H9 (cell line): ENCODE measurements at regions not wholly inside any gene's neighbourhood (a gene's known extent, or its start where the extent isn't known, plus 50 kb on each side); places are given as distances from the start of the nearest gene placed in this dataset.

Experiments used
- DNase-seq: peaks from one replicate; pipeline ENCODE4 v3.0.0-alpha.2; 2017
- H2AFZ ChIP-seq: one replicate; pipeline ENCODE4 v1.6.1; 2013; ENCODE audit warnings: mild to moderate bottlenecking, low read length, control low read depth, moderate library complexity
- H2AK5ac ChIP-seq: 2 replicates; pipeline ENCODE4 v1.6.1; 2013; ENCODE audit warnings: low read length, control low read depth, mixed read lengths; ENCODE audit not compliant: insufficient read length
- H2BK120ac ChIP-seq: one replicate; pipeline ENCODE4 v1.6.1; 2013; ENCODE audit warnings: low read depth, mild to moderate bottlenecking, low read length, control low read depth, inconsistent platforms; ENCODE audit not compliant: poor library complexity, severe bottlenecking
- H2BK12ac ChIP-seq: 2 replicates; pipeline ENCODE4 v1.6.1; 2013; ENCODE audit warnings: low read length, control low read depth, mixed read lengths, low read depth; ENCODE audit not compliant: insufficient read length
- H2BK15ac ChIP-seq: 2 replicates; pipeline ENCODE4 v1.6.1; 2013; ENCODE audit warnings: low read depth, low read length, control low read depth
- H2BK20ac ChIP-seq: one replicate; pipeline ENCODE4 v1.6.1; 2013; ENCODE audit warnings: low read depth, mild to moderate bottlenecking, low read length, control low read depth, inconsistent platforms; ENCODE audit not compliant: poor library complexity, severe bottlenecking
- H2BK5ac ChIP-seq: 2 replicates; pipeline ENCODE4 v1.6.1; 2013; ENCODE audit warnings: low read length, control low read depth, mixed read lengths; ENCODE audit not compliant: insufficient read length
- H3K14ac ChIP-seq: 2 replicates; pipeline ENCODE4 v1.6.1; 2013; ENCODE audit warnings: low read length, control low read depth; ENCODE audit not compliant: insufficient read depth
- H3K18ac ChIP-seq: 2 replicates; pipeline ENCODE4 v1.6.1; 2013; ENCODE audit warnings: low read depth, mild to moderate bottlenecking, mixed read lengths, low read length, control low read depth; ENCODE audit not compliant: insufficient read length
- H3K23ac ChIP-seq: 2 replicates; pipeline ENCODE4 v1.6.1; 2013; ENCODE audit warnings: low read length, control low read depth, mixed read lengths, low read depth; ENCODE audit not compliant: insufficient read length
- H3K23me2 ChIP-seq: 2 replicates; pipeline ENCODE4 v1.6.1; 2013; ENCODE audit warnings: low read depth, mild to moderate bottlenecking, mixed read lengths, low read length, control low read depth; ENCODE audit not compliant: insufficient read length, poor library complexity, severe bottlenecking
- H3K27ac ChIP-seq: 2 replicates; pipeline ENCODE4 v1.5.1; 2013; ENCODE audit warnings: low read length, control low read depth, mixed read lengths, low read depth; ENCODE audit not compliant: insufficient read length
- H3K27me3 ChIP-seq: 2 replicates; pipeline ENCODE4 v1.6.1; 2013; ENCODE audit warnings: low read length, control low read depth, inconsistent platforms; ENCODE audit not compliant: insufficient read depth
- H3K4ac ChIP-seq: 2 replicates; pipeline ENCODE4 v1.6.1; 2013; ENCODE audit warnings: low read depth, mild to moderate bottlenecking, control low read depth, inconsistent platforms, low read length, moderate library complexity
- H3K4me1 ChIP-seq: 2 replicates; pipeline ENCODE4 v1.6.1; 2013; ENCODE audit warnings: low read length, control low read depth, inconsistent platforms; ENCODE audit not compliant: insufficient read depth
- H3K4me2 ChIP-seq: 2 replicates; pipeline ENCODE4 v1.6.1; 2013; ENCODE audit warnings: low read length, control low read depth, mixed read lengths; ENCODE audit not compliant: insufficient read length, insufficient read depth
- H3K56ac ChIP-seq: 2 replicates; pipeline ENCODE4 v1.6.1; 2013; ENCODE audit warnings: low read depth, mild to moderate bottlenecking, mixed read lengths, low read length, control low read depth; ENCODE audit not compliant: insufficient read length
- H3K79me1 ChIP-seq: 2 replicates; pipeline ENCODE4 v1.6.1; 2013; ENCODE audit warnings: low read depth, mild to moderate bottlenecking, moderate library complexity, low read length, control low read depth, inconsistent platforms; ENCODE audit not compliant: insufficient read depth, poor library complexity, severe bottlenecking
- H3K79me2 ChIP-seq: 2 replicates; pipeline ENCODE4 v1.6.1; 2013; ENCODE audit warnings: low read length, control low read depth, inconsistent platforms; ENCODE audit not compliant: insufficient read depth
- H3K9ac ChIP-seq: 2 replicates; pipeline ENCODE4 v1.6.1; 2013; ENCODE audit warnings: low read length, control low read depth, mixed read lengths; ENCODE audit not compliant: insufficient read length; ENCODE audit errors: extremely low read depth
- H3K9me3 ChIP-seq: one replicate; pipeline ENCODE4 v1.6.1; 2013; ENCODE audit warnings: low read depth, low read length, inconsistent platforms; ENCODE audit not compliant: control insufficient read depth
- H3T11ph ChIP-seq: one replicate; pipeline ENCODE4 v1.6.1; 2013; ENCODE audit warnings: mild to moderate bottlenecking, low read length, control low read depth, inconsistent platforms
- H4K20me1 ChIP-seq: one replicate; pipeline ENCODE4 v1.6.1; 2013; ENCODE audit not compliant: control insufficient read depth, insufficient read length, insufficient read depth
- H4K5ac ChIP-seq: 2 replicates; pipeline ENCODE4 v1.6.1; 2013; ENCODE audit warnings: low read depth, mild to moderate bottlenecking, mixed read lengths, low read length, control low read depth; ENCODE audit not compliant: insufficient read length
- H4K8ac ChIP-seq: replicated peaks from 2 replicates; pipeline ENCODE4 v1.6.1; 2013; ENCODE audit warnings: low read length, control low read depth, mixed read lengths, low read depth; ENCODE audit not compliant: insufficient read length
- H4K91ac ChIP-seq: 2 replicates; pipeline ENCODE4 v1.6.1; 2013; ENCODE audit warnings: low read depth, mild to moderate bottlenecking, moderate library complexity, mixed read lengths, low read length, control low read depth; ENCODE audit not compliant: insufficient read length
- H3K27ac Mint-ChIP-seq, 3 experiments: 2 replicates in 2 of 3; 3 replicates in 1 of 3; pipeline ENCODE4 v1.8.0; 2020 to 2021; ENCODE audit warnings: mixed read lengths in 3 of 3, mild to moderate bottlenecking in 1 of 3, moderate library complexity in 1 of 3
- H3K27me3 Mint-ChIP-seq: 2 replicates; pipeline ENCODE4 v1.8.0; 2021; ENCODE audit warnings: low read depth, mild to moderate bottlenecking, moderate library complexity, mixed read lengths
- H3K36me3 Mint-ChIP-seq, 3 experiments: 2 replicates in 2 of 3; 3 replicates in 1 of 3; pipeline ENCODE4 v1.8.0; 2020 to 2021; ENCODE audit warnings: low read depth in 3 of 3, mixed read lengths in 3 of 3; ENCODE audit not compliant: insufficient read depth in 1 of 3
- H3K4me1 Mint-ChIP-seq, 2 experiments: 2 replicates each; pipeline ENCODE4 v1.8.0; 2020; ENCODE audit warnings: mixed read lengths in 2 of 2
- H3K4me3 Mint-ChIP-seq, 2 experiments: 2 replicates in 1 of 2; 3 replicates in 1 of 2; pipeline ENCODE4 v1.8.0; 2020 to 2021; ENCODE audit warnings: mild to moderate bottlenecking in 2 of 2, mixed read lengths in 2 of 2, moderate library complexity in 1 of 2
- H3K9me3 Mint-ChIP-seq, 2 experiments: 2 replicates in 1 of 2; 3 replicates in 1 of 2; pipeline ENCODE4 v1.8.0; 2020; ENCODE audit warnings: mild to moderate bottlenecking in 2 of 2, mixed read lengths in 2 of 2, moderate library complexity in 1 of 2
- CTCF ChIP-seq: fragments of 200-600 bp; sonication (generic); conservative IDR thresholded peaks from 3 replicates; pipeline ENCODE4 v1.8.0; 2021; ENCODE audit warnings: antibody characterized with exemption, mild to moderate bottlenecking
- WGBS: extraction: QIAGEN DNeasy Blood & Tissue Kit; methylation state at CpG from one replicate; pipeline ENCODE4 v1.1.7; 2013; ENCODE audit warnings: missing lambda C conversion rate, low lambda C conversion rate, mixed read lengths; ENCODE audit not compliant: insufficient read length; ENCODE audit errors: extremely low coverage; 5-methylcytosine and 5-hydroxymethylcytosine counted together

DNA sequence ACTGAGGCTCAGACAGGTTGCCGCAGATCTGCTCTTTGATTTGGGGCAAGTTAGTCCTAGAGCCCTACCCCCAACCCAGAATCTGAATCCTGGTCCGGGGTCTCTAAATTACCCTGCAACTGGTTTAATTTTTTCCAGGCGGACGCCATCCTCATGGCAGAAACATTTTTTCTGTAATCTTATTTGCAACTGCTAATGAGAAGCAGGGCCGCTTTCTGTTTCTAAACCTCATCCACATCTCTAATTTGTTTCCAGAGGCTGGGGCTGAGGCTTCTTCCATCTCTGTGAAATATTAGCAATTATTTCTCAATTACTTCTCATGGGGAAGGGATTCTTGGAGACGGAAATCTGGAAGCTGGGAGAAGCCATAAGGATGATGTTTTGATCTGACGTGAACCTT is 261.6 kb downstream of the RPS24 start:
- no peak overlapping the region for H4K8ac ChIP-seq
- H3K27ac Mint-ChIP-seq = no peak overlapping the region
- H4K20me1 ChIP-seq = no peaks in the 10 kb centered on the region
- peaks cover 25 to 42% of the 10 kb centered on the region in 2 experiments for H3K4me1 Mint-ChIP-seq
- H3K9me3 Mint-ChIP-seq = no peaks in the 10 kb centered on the region; a peak in 1 of 5 replicates
- DNase-seq = no peak
- H3K9me3 ChIP-seq = no peaks in the 10 kb centered on the region
- no peaks in the 10 kb centered on the region for H3K79me2 ChIP-seq
- no peak overlapping the region for H2BK20ac ChIP-seq
- H2BK15ac ChIP-seq = no peak overlapping the region
- no peak overlapping the region for H2BK5ac ChIP-seq
- no peak overlapping the region for H3K4me2 ChIP-seq
- H3K79me1 ChIP-seq = no peaks in the 10 kb centered on the region
- no CpG with 5 or more reads among the region's 7 CpGs for WGBS
- peaks cover 5% of the 10 kb centered on the region for H3K27me3 Mint-ChIP-seq
- peaks cover 3% of the 10 kb centered on the region for H3K23me2 ChIP-seq
- no peak overlapping the region for H4K91ac ChIP-seq
- H3K14ac ChIP-seq = no peak overlapping the region
- H4K5ac ChIP-seq = no peak overlapping the region
- no peak overlapping the region for H2BK12ac ChIP-seq
- H3K56ac ChIP-seq = no peak overlapping the region
- H3K18ac ChIP-seq = no peak overlapping the region
- no peak overlapping the region for H2AK5ac ChIP-seq
- H3K27ac ChIP-seq = no peak overlapping the region
- no peak overlapping the region for H3K4ac ChIP-seq
- no peak overlapping the region for H2AFZ ChIP-seq
- no peak overlapping the region for H3K4me3 Mint-ChIP-seq
- TF ChIP-seq CTCF = no peak
- peaks cover 5% of the 10 kb centered on the region; the same call in 1 of the 2 replicates for H3K4me1 ChIP-seq
- H2BK120ac ChIP-seq = no peak overlapping the region
- H3T11ph ChIP-seq = no peak overlapping the region
- H3K23ac ChIP-seq = no peak overlapping the region
- no peaks in the 10 kb centered on the region for H3K27me3 ChIP-seq
- H3K36me3 Mint-ChIP-seq = no peaks in the 10 kb centered on the region
- H3K9ac ChIP-seq = no peak overlapping the region
